PFSK-1 (cell line): ENCODE measurements at regions not wholly inside any gene's neighbourhood (a gene's known extent, or its start where the extent isn't known, plus 50 kb on each side); places are given as distances from the start of the nearest gene placed in this dataset.

Experiments
- POLR2AphosphoS5 ChIP-seq: IDR thresholded peaks from 2 replicates; pipeline ENCODE4 v1.6.1; 2012; ENCODE audit warnings: low read depth, mild to moderate bottlenecking, control low read depth, low read length, moderate library complexity
- TAF1 ChIP-seq: IDR thresholded peaks from 2 replicates; pipeline ENCODE4 v1.6.1; 2012; ENCODE audit warnings: low read length, control low read depth, borderline replicate concordance; ENCODE audit not compliant: insufficient read depth
- TF ChIP-seq, protein P1 (sequence below), 2 experiments: IDR thresholded peaks; 2 replicates each; pipeline versions ENCODE4 v1.6.1 to v1.8.0; 2011 to 2012; ENCODE audit warnings: low read depth in 2 of 2, low read length in 2 of 2, control low read depth in 1 of 2, inconsistent platforms in 1 of 2, mild to moderate bottlenecking in 1 of 2, moderate library complexity in 1 of 2; ENCODE audit not compliant: insufficient read depth in 1 of 2

DNA sequence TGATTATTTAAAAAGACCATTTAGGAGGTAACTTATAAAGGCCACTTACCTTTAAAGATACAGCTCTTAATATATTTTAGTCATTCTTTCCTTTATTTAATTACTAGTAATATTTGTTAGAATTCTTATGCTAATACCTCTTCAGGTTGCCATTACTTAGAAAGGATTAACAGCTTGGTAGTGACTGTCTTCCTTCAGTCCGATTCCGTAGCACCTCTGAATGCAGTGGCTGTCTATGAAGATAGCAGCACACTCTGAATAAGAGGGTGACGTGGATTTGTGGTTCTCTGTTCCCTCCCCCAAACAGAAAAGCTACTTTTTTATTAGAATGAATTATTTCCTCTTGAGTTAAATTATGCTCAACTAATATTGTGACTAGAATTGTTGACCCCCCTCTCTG, 92.6 kb upstream of the TENM3 start:
- TF ChIP-seq, protein P1, sequence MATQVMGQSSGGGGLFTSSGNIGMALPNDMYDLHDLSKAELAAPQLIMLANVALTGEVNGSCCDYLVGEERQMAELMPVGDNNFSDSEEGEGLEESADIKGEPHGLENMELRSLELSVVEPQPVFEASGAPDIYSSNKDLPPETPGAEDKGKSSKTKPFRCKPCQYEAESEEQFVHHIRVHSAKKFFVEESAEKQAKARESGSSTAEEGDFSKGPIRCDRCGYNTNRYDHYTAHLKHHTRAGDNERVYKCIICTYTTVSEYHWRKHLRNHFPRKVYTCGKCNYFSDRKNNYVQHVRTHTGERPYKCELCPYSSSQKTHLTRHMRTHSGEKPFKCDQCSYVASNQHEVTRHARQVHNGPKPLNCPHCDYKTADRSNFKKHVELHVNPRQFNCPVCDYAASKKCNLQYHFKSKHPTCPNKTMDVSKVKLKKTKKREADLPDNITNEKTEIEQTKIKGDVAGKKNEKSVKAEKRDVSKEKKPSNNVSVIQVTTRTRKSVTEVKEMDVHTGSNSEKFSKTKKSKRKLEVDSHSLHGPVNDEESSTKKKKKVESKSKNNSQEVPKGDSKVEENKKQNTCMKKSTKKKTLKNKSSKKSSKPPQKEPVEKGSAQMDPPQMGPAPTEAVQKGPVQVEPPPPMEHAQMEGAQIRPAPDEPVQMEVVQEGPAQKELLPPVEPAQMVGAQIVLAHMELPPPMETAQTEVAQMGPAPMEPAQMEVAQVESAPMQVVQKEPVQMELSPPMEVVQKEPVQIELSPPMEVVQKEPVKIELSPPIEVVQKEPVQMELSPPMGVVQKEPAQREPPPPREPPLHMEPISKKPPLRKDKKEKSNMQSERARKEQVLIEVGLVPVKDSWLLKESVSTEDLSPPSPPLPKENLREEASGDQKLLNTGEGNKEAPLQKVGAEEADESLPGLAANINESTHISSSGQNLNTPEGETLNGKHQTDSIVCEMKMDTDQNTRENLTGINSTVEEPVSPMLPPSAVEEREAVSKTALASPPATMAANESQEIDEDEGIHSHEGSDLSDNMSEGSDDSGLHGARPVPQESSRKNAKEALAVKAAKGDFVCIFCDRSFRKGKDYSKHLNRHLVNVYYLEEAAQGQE (IDR thresholded peaks at IDR 0.05; ENCODE audit: insufficient read depth in 1 of 2, low read depth in 2 of 2, low read length in 2 of 2): no peak
- TF ChIP-seq POLR2AphosphoS5: no peak
- no peak for TF ChIP-seq TAF1
